ENCODE measurements at regions not wholly inside any gene's neighbourhood (a gene's known extent, or its start where the extent isn't known, plus 50 kb on each side); places are given as distances from the start of the nearest gene placed in this dataset.

DNA sequence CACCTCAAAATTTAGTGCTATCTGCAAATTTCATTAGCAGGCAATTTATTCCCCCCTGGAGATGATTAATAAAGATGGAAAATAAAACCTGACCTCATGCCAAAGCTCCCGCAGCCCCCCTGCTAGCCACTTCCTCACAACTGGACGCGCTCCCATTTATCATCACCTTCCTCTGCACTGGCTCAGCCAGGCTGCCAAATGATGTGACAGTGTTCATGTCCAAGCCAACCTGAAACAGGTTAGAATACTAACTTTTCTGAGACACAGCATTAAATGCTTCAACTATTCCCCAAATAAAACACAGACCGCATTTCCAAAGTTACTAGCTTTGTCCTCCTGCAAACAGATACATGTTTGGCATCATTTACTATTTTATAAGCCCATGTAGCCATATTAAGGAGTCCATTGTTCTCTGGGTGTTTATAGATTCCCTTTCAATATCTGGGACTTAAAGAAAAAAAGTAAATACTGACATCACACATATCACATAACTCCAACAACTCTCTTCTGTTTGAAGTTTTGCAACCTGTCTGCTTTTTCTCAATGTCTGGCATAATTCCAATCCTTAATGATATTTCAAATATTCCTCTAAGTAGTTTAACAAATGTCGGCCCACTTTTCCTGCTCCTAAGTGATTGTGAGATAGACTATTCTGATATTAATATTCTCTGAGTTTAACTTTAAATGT is 829.7 kb upstream of the FAT3 start:
- no peak overlapping the region for H3K27ac ChIP-seq (ENCODE audit: poor library complexity, severe bottlenecking)
- H3K4me3 ChIP-seq (ENCODE audit: severe bottlenecking), result no peak overlapping the region
- H3K4me1 ChIP-seq (ENCODE audit: insufficient read depth, poor library complexity, severe bottlenecking), result peaks cover 26% of the 10 kb centered on the region
- no peaks in the 10 kb centered on the region for H3K9me3 ChIP-seq (ENCODE audit: severe bottlenecking)
- TF ChIP-seq, protein P1, sequence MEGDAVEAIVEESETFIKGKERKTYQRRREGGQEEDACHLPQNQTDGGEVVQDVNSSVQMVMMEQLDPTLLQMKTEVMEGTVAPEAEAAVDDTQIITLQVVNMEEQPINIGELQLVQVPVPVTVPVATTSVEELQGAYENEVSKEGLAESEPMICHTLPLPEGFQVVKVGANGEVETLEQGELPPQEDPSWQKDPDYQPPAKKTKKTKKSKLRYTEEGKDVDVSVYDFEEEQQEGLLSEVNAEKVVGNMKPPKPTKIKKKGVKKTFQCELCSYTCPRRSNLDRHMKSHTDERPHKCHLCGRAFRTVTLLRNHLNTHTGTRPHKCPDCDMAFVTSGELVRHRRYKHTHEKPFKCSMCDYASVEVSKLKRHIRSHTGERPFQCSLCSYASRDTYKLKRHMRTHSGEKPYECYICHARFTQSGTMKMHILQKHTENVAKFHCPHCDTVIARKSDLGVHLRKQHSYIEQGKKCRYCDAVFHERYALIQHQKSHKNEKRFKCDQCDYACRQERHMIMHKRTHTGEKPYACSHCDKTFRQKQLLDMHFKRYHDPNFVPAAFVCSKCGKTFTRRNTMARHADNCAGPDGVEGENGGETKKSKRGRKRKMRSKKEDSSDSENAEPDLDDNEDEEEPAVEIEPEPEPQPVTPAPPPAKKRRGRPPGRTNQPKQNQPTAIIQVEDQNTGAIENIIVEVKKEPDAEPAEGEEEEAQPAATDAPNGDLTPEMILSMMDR (IDR thresholded peaks at IDR 0.05; ENCODE audit: poor library complexity, severe bottlenecking), result no peak
- no peaks in the 10 kb centered on the region for H3K27me3 ChIP-seq (ENCODE audit: insufficient read depth, poor library complexity, severe bottlenecking)
- no peaks in the 10 kb centered on the region for H3K36me3 ChIP-seq (ENCODE audit: low read depth)
- DNase-seq (ENCODE audit: low spot score), result no peak
- ATAC-seq (ENCODE audit: low read depth), result no peak

DNA sequence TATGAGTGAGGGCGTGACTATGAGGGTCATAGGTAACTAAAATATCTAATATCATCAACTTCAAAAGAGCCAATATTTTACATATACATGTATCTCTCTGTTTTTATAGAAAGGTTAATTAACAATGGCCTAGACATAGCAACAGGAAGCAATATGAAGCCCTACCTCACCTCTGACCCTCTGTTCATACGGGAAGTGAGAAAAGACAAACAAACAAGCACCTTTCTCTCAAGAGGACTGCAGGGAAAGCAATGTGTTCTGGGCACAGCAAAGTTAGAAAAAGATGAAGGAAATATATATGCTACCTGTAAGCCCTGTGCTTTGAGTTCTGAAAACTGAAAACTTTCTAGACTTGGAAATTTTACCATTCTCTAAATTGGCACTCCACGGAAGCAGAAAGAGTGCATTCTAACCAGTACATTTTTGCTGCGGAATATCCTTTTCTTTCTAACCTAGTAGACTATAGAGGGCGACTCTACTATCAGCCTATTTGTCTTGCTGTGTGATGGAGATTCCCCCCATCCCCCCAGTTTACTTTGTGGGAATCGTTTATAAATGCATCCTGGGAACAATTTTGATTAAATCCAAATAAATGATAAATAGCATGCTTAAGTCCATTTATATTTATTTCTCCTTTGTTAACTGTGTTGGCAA is 830.4 kb upstream of the FAT3 start:
- DNase-seq (ENCODE audit: low spot score), result no peak
- Histone ChIP-seq H3K9me3 (ENCODE audit: severe bottlenecking) (no peaks in the 10 kb centered on the region), H3K4me1 (ENCODE audit: insufficient read depth, poor library complexity, severe bottlenecking) (peaks cover 26% of the 10 kb centered on the region), H3K36me3 (ENCODE audit: low read depth) (no peaks in the 10 kb centered on the region), H3K27ac (ENCODE audit: poor library complexity, severe bottlenecking) (no peak overlapping the region), H3K27me3 (ENCODE audit: insufficient read depth, poor library complexity, severe bottlenecking) (no peaks in the 10 kb centered on the region), H3K4me3 (ENCODE audit: severe bottlenecking) (no peak overlapping the region)
- no peak for ATAC-seq (ENCODE audit: low read depth)
- TF ChIP-seq, protein P1 (IDR thresholded peaks at IDR 0.05; ENCODE audit: poor library complexity, severe bottlenecking), result no peak

DNA sequence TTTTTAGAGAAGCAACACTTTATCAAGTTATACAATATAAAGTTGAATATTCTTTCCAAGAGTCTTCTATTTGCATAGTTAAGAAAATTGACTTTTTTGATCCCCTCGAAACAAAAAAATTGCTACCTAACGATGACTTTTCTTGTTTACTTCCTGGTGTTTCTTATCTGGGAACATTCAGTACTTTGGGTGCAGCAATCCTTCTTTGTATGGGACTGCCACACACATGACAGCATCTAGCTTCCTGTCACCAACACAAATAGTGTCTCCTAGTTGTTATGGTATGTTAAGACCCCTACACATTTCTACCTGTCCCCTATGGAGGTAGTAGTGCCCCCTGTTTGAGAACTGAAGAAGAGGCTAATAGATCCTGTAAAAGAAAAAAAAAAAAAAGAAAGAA is 841.7 kb upstream of the FAT3 start:
- Histone ChIP-seq H3K27me3 (ENCODE audit: insufficient read depth, poor library complexity, severe bottlenecking) (no peaks in the 10 kb centered on the region), H3K4me3 (ENCODE audit: severe bottlenecking) (no peak overlapping the region), H3K27ac (ENCODE audit: poor library complexity, severe bottlenecking) (no peak overlapping the region), H3K9me3 (ENCODE audit: severe bottlenecking) (no peaks in the 10 kb centered on the region), H3K4me1 (ENCODE audit: insufficient read depth, poor library complexity, severe bottlenecking) (no peaks in the 10 kb centered on the region), H3K36me3 (ENCODE audit: low read depth) (no peaks in the 10 kb centered on the region)
- TF ChIP-seq, protein P1 (IDR thresholded peaks at IDR 0.05; ENCODE audit: poor library complexity, severe bottlenecking), result no peak
- ATAC-seq (ENCODE audit: low read depth) (no peak), DNase-seq (ENCODE audit: low spot score) (no peak)

- ATAC-seq (ENCODE audit: low read depth), result no peak
- DNase-seq (ENCODE audit: low spot score), result no peak
- no peaks in the 10 kb centered on the region for H3K4me1 ChIP-seq (ENCODE audit: insufficient read depth, poor library complexity, severe bottlenecking)
- H3K9me3 ChIP-seq (ENCODE audit: severe bottlenecking), result no peaks in the 10 kb centered on the region
- no peak overlapping the region for H3K27ac ChIP-seq (ENCODE audit: poor library complexity, severe bottlenecking)
- no peaks in the 10 kb centered on the region for H3K36me3 ChIP-seq (ENCODE audit: low read depth)
- no peak overlapping the region for H3K4me3 ChIP-seq (ENCODE audit: severe bottlenecking)
- TF ChIP-seq, protein P1 (IDR thresholded peaks at IDR 0.05; ENCODE audit: poor library complexity, severe bottlenecking), result no peak
- H3K27me3 ChIP-seq (ENCODE audit: insufficient read depth, poor library complexity, severe bottlenecking), result no peaks in the 10 kb centered on the region
Measured at GRCh38 chr11:91374794-91375193, 849.8 kb upstream of the FAT3 start.

DNA sequence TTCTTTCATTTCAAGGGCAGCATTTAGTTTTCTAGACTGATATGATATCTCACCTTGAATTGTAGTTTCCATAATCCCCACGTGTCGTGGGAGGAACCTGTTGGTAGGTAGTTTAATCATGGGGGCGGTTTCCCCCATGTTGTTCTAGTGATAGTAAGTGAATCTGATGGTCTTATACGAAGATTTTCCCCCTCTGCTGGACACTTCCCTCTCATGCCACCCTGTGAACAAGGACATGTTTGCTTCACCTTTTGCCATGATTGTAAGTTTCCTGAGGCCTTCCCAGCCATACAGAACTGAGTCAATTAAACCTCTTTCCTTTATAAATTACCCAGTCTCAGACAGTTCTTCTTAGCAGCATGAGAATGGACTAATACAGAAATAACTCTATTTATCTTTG is 851.1 kb upstream of the FAT3 start:
- Histone ChIP-seq H3K4me3 (ENCODE audit: severe bottlenecking) (no peak overlapping the region), H3K27me3 (ENCODE audit: insufficient read depth, poor library complexity, severe bottlenecking) (no peaks in the 10 kb centered on the region), H3K9me3 (ENCODE audit: severe bottlenecking) (no peaks in the 10 kb centered on the region), H3K36me3 (ENCODE audit: low read depth) (no peaks in the 10 kb centered on the region), H3K4me1 (ENCODE audit: insufficient read depth, poor library complexity, severe bottlenecking) (no peaks in the 10 kb centered on the region), H3K27ac (ENCODE audit: poor library complexity, severe bottlenecking) (no peak overlapping the region)
- TF ChIP-seq, protein P1 (IDR thresholded peaks at IDR 0.05; ENCODE audit: poor library complexity, severe bottlenecking), result peak; percentile 4
- DNase-seq (ENCODE audit: low spot score) (no peak), ATAC-seq (ENCODE audit: low read depth) (no peak)
